ENCODE measurements at regions not wholly inside any gene's neighbourhood (a gene's known extent, or its start where the extent isn't known, plus 50 kb on each side); places are given as distances from the start of the nearest gene placed in this dataset.
"Not testable (repeated sequence)": the region's sequence is repeated elsewhere in the genome, so short reads cannot be mapped to it uniquely, and the experiment has no call there.

GRCh38 chr13:74278901-74279300, 144.7 kb upstream of the KLF12 start:
- in situ Hi-C loops (cut with HindIII; ENCODE audit: low sequenced_read_pairs) = no loop called here

- in situ Hi-C loops (cut with HindIII; ENCODE audit: low sequenced_read_pairs) = no loop called here
These were observed 140.7 kb upstream of the KLF12 start for GRCh38 chr13:74274916-74275315.

GRCh38 chr13:74273581-74273980, 139.4 kb upstream of the KLF12 start:
- in situ Hi-C loops (cut with HindIII; ENCODE audit: low sequenced_read_pairs) = no loop called here

GRCh38 chr13:74272826-74273225, 138.6 kb upstream of the KLF12 start:
- in situ Hi-C loops (cut with HindIII; ENCODE audit: low sequenced_read_pairs) = no loop called here

- in situ Hi-C loops (cut with HindIII; ENCODE audit: low sequenced_read_pairs) = no loop called here
These were observed 135.8 kb upstream of the KLF12 start for GRCh38 chr13:74270018-74270417.

GRCh38 chr13:74266861-74267260, 132.7 kb upstream of the KLF12 start:
- in situ Hi-C loops (cut with HindIII; ENCODE audit: low sequenced_read_pairs) = no loop called here

- in situ Hi-C loops (cut with HindIII; ENCODE audit: low sequenced_read_pairs) = no loop called here
These were observed 132.1 kb upstream of the KLF12 start for GRCh38 chr13:74266309-74266708.

- in situ Hi-C loops (cut with HindIII; ENCODE audit: low sequenced_read_pairs) = no loop called here
These were observed 130.1 kb upstream of the KLF12 start for GRCh38 chr13:74264333-74264732.

- in situ Hi-C loops (cut with HindIII; ENCODE audit: low sequenced_read_pairs) = not testable (repeated sequence)
These were observed 126.2 kb upstream of the KLF12 start for GRCh38 chr13:74260420-74260819.

GRCh38 chr13:74259641-74260040, 125.4 kb upstream of the KLF12 start:
- in situ Hi-C loops (cut with HindIII; ENCODE audit: low sequenced_read_pairs) = no loop called here

- in situ Hi-C loops (cut with HindIII; ENCODE audit: low sequenced_read_pairs) = no loop called here
These were observed 124.8 kb upstream of the KLF12 start for GRCh38 chr13:74258961-74259360.

GRCh38 chr13:74256969-74257368, 122.8 kb upstream of the KLF12 start:
- in situ Hi-C loops (cut with HindIII; ENCODE audit: low sequenced_read_pairs) = no loop called here

GRCh38 chr13:74253161-74253560, 119.0 kb upstream of the KLF12 start:
- in situ Hi-C loops (cut with HindIII; ENCODE audit: low sequenced_read_pairs) = no loop called here

- in situ Hi-C loops (cut with HindIII; ENCODE audit: low sequenced_read_pairs) = no loop called here
These were observed 117.7 kb upstream of the KLF12 start for GRCh38 chr13:74251778-74252519.

GRCh38 chr13:74250738-74251190, 116.6 kb upstream of the KLF12 start:
- in situ Hi-C loops (cut with HindIII; ENCODE audit: low sequenced_read_pairs) = no loop called here

GRCh38 chr13:74248477-74248876, 114.3 kb upstream of the KLF12 start:
- in situ Hi-C loops (cut with HindIII; ENCODE audit: low sequenced_read_pairs) = loop anchor here (5.0 kb wide), 1 partner anchor 36 kb away; no protein-coding TSS in a partner anchor

GRCh38 chr13:74246487-74246886, 112.3 kb upstream of the KLF12 start:
- in situ Hi-C loops (cut with HindIII; ENCODE audit: low sequenced_read_pairs) = loop anchor here (5.0 kb wide), 1 partner anchor 34 kb away; no protein-coding TSS in a partner anchor

- in situ Hi-C loops (cut with HindIII; ENCODE audit: low sequenced_read_pairs) = no loop called here
These were observed 109.7 kb upstream of the KLF12 start for GRCh38 chr13:74243637-74244526.

- in situ Hi-C loops (cut with HindIII; ENCODE audit: low sequenced_read_pairs) = not testable (repeated sequence)
These were observed 107.1 kb upstream of the KLF12 start for GRCh38 chr13:74241343-74241742.

- in situ Hi-C loops (cut with HindIII; ENCODE audit: low sequenced_read_pairs) = no loop called here
These were observed 96.8 kb upstream of the KLF12 start for GRCh38 chr13:74230984-74231501.

- in situ Hi-C loops (cut with HindIII; ENCODE audit: low sequenced_read_pairs) = no loop called here
These were observed 95.0 kb upstream of the KLF12 start for GRCh38 chr13:74229242-74229641.
